ENCODE measurements at regions not wholly inside any gene's neighbourhood (a gene's known extent, or its start where the extent isn't known, plus 50 kb on each side); places are given as distances from the start of the nearest gene placed in this dataset.

DNA sequence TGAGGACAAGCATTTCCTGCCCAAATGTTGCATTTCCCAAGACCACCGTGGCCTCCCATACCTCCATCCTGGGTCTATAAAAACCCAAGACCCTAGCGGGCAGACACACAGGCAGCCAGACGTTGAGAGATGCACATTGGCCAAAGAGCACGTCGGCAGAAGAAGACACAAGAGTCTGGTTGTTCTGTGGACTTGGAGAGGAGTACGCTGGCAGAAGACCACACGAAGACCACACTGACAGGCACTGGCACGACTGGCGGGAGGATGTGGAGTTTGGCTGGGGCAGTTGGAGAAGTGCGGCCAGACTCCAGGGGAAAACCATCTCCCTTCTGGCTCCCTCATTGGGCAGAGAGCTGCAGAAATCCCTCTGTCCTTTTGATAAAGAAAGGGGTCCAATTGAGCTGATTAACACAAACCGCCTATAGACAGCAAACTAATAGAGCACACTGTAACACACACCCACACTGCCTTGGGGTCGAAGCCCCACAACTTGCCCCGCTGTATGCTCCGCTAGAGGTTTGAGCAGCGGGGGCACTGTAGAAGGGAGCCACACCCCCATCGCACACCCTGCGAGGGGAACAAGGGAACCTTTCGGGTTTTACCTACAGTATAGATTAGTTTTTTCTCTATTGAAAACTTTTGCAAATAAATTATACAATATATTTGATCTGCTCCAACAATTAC lies 376.7 kb upstream of the KLHL4 start:
- H2BK120ac ChIP-seq (replicated peaks; ENCODE audit: low read depth, low read length), result no peak overlapping the region
- no peaks in the 10 kb centered on the region for H3K23me2 ChIP-seq (ENCODE audit: low read depth, low read length)
- H3K56ac ChIP-seq (replicated peaks; ENCODE audit: insufficient read length, low read depth, low read length), result no peak overlapping the region
- H3K9ac ChIP-seq (replicated peaks in 1 of 4; ENCODE audit: extremely low read depth in 1 of 4, low read depth in 3 of 4, low read length in 3 of 4), result no peak overlapping the region
- H3K27ac ChIP-seq (ENCODE audit: low read depth, low read length), result no peak overlapping the region
- no peak overlapping the region for H4K91ac ChIP-seq (replicated peaks; ENCODE audit: insufficient read length, low read length)
- H3K27me3 ChIP-seq (replicated peaks in 1 of 4; ENCODE audit: control insufficient read depth in 3 of 4, extremely low read depth in 1 of 4, insufficient read depth in 3 of 4, low read length in 3 of 4), result no peaks in the 10 kb centered on the region
- CTCF ChIA-PET (ENCODE audit: partially characterized antibody), result no interaction called here
- H3K23ac ChIP-seq (ENCODE audit: insufficient read length), result no peak overlapping the region
- H3K36me3 ChIP-seq (ENCODE audit: control insufficient read depth in 2 of 4, insufficient read depth in 4 of 4, low read length in 3 of 4), result no peaks in the 10 kb centered on the region
- H3K4ac ChIP-seq (replicated peaks; ENCODE audit: insufficient read length, low read depth, low read length), result no peak overlapping the region
- no peak overlapping the region for H2BK5ac ChIP-seq (ENCODE audit: low read depth, low read length)
- H3K79me2 ChIP-seq (ENCODE audit: control insufficient read depth in 1 of 2, insufficient read depth in 2 of 2, low read length in 2 of 2), result no peaks in the 10 kb centered on the region
- H4K20me1 ChIP-seq (replicated peaks in 1 of 2; ENCODE audit: control insufficient read depth in 1 of 2, insufficient read depth in 2 of 2, low read length in 2 of 2), result no peaks in the 10 kb centered on the region
- no peak overlapping the region for H3K18ac ChIP-seq (ENCODE audit: extremely low read depth, low read length)
- H2AFZ ChIP-seq (ENCODE audit: low read length), result no peak overlapping the region
- DNase-seq (ENCODE audit: low read depth in 1 of 2, low spot score in 2 of 2) (no peak), FAIRE-seq (no peak)
- no peak overlapping the region for H2BK15ac ChIP-seq (ENCODE audit: low read length)
- H4K5ac ChIP-seq (ENCODE audit: insufficient read length, low read depth, low read length), result no peak overlapping the region
- no peak overlapping the region; the same call in 1 of the 2 replicates for H4K8ac ChIP-seq (ENCODE audit: extremely low read depth, insufficient read depth, low read length)
- no peak overlapping the region for H2AK5ac ChIP-seq (ENCODE audit: low read depth, low read length)
- no peak overlapping the region for H3K4me2 ChIP-seq (ENCODE audit: insufficient read depth in 1 of 2, low read depth in 2 of 2, low read length in 2 of 2)
- H2BK12ac ChIP-seq (ENCODE audit: low read depth, low read length), result no peak overlapping the region
- no peak overlapping the region for H2BK20ac ChIP-seq (ENCODE audit: low read length)
- H3K4me1 ChIP-seq (replicated peaks in 1 of 4; ENCODE audit: control insufficient read depth in 3 of 4, insufficient read depth in 4 of 4, low read length in 3 of 4), result no peaks in the 10 kb centered on the region
- no peak overlapping the region for H3K14ac ChIP-seq (ENCODE audit: insufficient read length)
- POLR2A ChIA-PET (ENCODE audit: partially characterized antibody), result no interaction called here
- no peaks in the 10 kb centered on the region for H3K79me1 ChIP-seq (ENCODE audit: low read depth, low read length)
- H3K9me3 ChIP-seq (ENCODE audit: insufficient read depth in 2 of 2, low read depth in 1 of 2, low read length in 1 of 2), result no peaks in the 10 kb centered on the region
- no peak overlapping the region for H3K4me3 ChIP-seq (ENCODE audit: extremely low read depth in 1 of 4, insufficient read depth in 2 of 4, low read depth in 3 of 4, low read length in 4 of 4)
- 92% methylated on average over 14 of the region's 18 CpGs; no CpG with 5 or more reads in 1 of the 2 experiments for WGBS, 2 experiments (ENCODE audit: extremely low coverage in 1 of 2, insufficient coverage in 1 of 2, insufficient read length in 1 of 2, insufficient replicate concordance in 2 of 2, low coverage in 1 of 2, low lambda C conversion rate in 2 of 2, missing lambda C conversion rate in 1 of 2)
- no peak for TF ChIP-seq CHD1 (IDR thresholded peaks at IDR 0.05; ENCODE audit: low read depth, low read length)
- no peak for TF ChIP-seq GABPA (IDR thresholded peaks at IDR 0.05; ENCODE audit: borderline replicate concordance, insufficient read depth, low read length)
- TF ChIP-seq, protein P1, sequence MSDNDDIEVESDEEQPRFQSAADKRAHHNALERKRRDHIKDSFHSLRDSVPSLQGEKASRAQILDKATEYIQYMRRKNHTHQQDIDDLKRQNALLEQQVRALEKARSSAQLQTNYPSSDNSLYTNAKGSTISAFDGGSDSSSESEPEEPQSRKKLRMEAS (IDR thresholded peaks at IDR 0.05), result no peak
- no peak for TF ChIP-seq SUZ12 (IDR thresholded peaks at IDR 0.05; ENCODE audit: low read length)
- no peak for TF ChIP-seq CEBPB (IDR thresholded peaks at IDR 0.05; ENCODE audit: low read depth, low read length)
- TF ChIP-seq, protein P2, sequence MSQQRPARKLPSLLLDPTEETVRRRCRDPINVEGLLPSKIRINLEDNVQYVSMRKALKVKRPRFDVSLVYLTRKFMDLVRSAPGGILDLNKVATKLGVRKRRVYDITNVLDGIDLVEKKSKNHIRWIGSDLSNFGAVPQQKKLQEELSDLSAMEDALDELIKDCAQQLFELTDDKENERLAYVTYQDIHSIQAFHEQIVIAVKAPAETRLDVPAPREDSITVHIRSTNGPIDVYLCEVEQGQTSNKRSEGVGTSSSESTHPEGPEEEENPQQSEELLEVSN (IDR thresholded peaks at IDR 0.05), result no peak
- TF ChIP-seq, protein P3, sequence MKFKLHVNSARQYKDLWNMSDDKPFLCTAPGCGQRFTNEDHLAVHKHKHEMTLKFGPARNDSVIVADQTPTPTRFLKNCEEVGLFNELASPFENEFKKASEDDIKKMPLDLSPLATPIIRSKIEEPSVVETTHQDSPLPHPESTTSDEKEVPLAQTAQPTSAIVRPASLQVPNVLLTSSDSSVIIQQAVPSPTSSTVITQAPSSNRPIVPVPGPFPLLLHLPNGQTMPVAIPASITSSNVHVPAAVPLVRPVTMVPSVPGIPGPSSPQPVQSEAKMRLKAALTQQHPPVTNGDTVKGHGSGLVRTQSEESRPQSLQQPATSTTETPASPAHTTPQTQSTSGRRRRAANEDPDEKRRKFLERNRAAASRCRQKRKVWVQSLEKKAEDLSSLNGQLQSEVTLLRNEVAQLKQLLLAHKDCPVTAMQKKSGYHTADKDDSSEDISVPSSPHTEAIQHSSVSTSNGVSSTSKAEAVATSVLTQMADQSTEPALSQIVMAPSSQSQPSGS (IDR thresholded peaks at IDR 0.05; ENCODE audit: low read length), result no peak
- no peak for TF ChIP-seq CBX8 (IDR thresholded peaks at IDR 0.05; ENCODE audit: borderline replicate concordance, low read depth, low read length)
- TF ChIP-seq POLR2A (IDR thresholded peaks at IDR 0.05; ENCODE audit: control extremely low read depth in 1 of 2, low read depth in 2 of 2, low read length in 2 of 2), result no peak
- TF ChIP-seq JUN (IDR thresholded peaks at IDR 0.05; ENCODE audit: low read depth, low read length), result no peak
